ENCODE measurements at regions not wholly inside any gene's neighbourhood (a gene's known extent, or its start where the extent isn't known, plus 50 kb on each side); places are given as distances from the start of the nearest gene placed in this dataset.
"Not testable (repeated sequence)": the region's sequence is repeated elsewhere in the genome, so short reads cannot be mapped to it uniquely, and the experiment has no call there.

DNA sequence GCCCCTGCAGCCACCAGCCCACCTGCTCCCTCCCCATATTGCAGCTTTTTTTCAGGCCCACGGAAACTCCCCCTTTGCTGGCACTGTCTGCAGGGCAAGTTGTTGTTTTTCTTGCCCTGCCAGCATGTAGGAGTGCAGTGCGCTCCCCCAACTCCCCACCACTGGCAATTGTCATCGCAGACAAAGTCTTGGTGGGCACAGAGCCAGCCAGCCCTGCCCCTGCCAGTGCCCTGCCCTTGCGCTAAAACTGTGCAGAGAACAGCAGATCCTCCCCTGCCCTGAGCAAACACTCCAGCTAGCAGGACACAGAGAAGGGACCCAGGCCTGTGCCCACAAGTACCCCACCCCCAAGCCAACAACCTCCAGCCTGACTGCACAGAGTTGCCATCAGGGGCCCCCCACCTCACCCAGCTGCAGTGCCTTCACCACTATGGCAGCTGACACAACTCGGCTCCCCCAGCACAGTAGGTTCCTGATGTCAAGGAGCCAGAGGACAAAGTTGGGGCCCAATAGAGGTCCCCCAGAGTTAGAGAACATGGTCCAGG, 158.1 kb upstream of the ARHGAP42 start:
- DNase-seq (ENCODE audit: low read depth): no peak

DNA sequence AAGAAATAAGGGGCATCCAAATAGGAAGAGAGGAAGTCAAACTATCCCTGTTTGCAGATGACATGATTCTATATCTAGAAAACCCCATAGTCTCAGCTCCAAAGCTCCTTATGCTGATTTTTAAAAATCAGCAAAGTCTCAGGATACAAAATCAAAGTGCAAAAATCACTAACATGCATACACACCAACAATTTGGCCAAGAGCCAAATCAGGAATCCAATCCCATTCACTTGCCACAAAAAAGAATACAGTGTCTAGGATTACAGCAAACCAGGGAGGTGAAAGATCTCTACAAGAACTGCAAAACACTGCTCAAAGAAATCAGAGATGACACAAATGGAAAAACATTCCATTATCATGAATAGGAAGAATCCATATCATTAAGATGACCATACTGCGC, 155.8 kb upstream of the ARHGAP42 start:
- DNase-seq (ENCODE audit: low read depth): not testable (repeated sequence)

DNA sequence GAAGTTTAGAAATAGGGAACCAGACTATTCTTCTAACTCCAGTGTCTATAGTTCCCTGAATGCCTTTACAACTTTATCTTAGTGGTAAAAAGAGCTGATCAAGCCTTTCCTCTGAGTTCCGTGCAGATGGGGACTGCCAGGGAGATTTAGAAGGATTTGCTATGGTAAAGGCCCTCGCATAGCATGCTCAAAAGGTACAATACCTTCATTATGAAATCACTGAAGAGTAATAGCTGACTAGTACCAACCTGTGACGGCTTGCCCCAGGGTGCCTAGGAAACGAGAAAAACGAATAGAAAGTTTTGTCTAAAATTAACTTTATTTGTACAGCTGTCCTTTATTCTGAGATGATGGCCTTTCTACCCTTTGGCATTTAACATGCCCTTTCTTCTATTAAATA, 150.1 kb upstream of the ARHGAP42 start:
- no peak for DNase-seq (ENCODE audit: low read depth)

DNA sequence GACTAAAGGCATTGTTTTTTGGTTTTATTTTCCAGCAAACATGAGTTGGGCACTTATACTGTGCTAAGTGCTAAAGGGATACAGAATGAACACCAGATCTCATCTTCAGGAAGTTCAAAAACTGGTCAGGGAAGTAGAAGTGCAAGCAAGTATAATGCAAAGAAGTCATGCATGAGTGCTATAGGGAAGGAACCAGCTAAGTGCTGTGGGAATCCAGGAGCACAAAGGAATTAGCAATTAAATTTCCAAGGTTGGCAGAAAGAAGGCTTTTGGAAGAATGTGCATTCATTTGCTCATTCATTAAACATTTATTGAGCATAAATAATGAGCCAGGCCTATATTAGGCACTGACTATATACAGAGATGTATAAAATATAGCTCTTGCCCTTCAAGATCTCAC, 143.7 kb upstream of the ARHGAP42 start:
- DNase-seq (ENCODE audit: low read depth): no peak

DNA sequence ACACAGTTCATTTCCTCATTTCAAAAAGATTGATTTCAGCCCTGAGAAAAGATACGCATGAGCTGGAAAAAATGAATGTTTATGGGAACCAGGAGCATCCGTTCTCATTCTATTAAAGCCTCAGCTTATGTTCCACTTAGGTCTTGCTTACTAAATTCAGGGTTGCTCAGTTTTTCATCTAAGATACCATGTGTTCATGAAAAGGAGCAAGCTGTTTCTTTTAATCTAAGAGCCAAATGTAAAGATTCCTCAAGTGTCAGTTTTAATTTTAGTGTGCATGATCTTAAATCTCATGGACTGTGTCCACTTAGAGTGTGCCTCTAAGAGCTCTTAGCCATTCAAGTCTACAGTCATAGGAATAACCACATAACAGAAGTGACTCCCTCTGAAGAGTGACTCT, 141.5 kb upstream of the ARHGAP42 start:
- DNase-seq (ENCODE audit: low read depth): no peak

DNA sequence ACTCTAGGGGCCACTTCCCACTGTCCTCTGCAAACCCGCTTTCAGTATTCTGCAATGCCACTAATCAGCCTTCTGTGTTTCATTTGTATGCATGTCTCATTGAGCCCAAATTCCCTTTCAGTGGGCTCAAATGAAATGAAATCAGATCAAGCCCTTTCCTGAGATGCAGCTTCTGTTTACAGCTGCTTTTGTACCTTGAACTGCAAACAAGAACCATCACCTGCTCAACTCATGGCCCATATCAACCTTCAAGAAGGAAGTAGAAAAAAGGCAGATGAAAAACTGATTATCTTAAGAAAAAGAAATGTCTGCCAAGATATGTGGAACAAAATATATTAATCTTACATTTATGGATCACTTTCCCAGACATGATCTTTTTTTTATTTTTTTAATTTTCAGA, 141.1 kb upstream of the ARHGAP42 start:
- DNase-seq (ENCODE audit: low read depth): no peak

DNA sequence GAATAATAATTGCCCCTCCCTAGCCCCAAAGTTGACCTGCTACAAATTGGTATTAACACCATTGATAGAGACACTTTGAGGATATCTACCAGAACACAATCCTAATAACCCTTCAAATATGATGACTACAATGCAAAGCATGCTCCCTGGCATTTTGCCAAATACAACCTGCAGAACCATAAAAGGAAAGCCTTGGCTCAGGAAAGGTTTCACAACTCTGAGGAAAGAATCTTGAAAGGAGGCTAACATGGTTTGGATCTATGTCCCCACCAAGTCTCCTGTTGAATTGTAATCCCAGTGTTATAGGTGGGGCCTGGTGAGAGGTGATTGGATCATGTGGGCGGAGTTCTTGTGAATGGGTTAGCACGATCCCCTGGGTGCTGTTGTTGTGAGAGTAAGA, 140.4 kb upstream of the ARHGAP42 start:
- DNase-seq (ENCODE audit: low read depth): peak; percentile 52

DNA sequence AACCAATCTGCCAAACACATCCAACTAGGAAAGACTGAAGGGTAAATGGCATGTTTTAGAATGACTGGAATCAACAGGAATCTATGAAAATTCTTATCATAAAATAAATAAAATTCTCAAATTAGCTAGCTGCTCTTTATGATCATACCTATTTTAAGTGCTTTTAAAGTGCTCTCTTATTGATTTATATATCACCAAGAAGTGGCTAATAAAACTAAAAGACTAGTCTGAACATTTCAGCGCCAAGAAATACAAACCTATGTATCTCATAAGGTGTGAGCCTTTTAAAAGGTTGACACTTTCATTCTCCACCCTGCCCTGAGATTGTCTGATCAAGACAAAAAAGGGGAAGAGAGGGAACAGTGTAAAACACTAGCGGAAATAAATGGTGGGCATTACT, 136.8 kb upstream of the ARHGAP42 start:
- no peak for DNase-seq (ENCODE audit: low read depth)

DNA sequence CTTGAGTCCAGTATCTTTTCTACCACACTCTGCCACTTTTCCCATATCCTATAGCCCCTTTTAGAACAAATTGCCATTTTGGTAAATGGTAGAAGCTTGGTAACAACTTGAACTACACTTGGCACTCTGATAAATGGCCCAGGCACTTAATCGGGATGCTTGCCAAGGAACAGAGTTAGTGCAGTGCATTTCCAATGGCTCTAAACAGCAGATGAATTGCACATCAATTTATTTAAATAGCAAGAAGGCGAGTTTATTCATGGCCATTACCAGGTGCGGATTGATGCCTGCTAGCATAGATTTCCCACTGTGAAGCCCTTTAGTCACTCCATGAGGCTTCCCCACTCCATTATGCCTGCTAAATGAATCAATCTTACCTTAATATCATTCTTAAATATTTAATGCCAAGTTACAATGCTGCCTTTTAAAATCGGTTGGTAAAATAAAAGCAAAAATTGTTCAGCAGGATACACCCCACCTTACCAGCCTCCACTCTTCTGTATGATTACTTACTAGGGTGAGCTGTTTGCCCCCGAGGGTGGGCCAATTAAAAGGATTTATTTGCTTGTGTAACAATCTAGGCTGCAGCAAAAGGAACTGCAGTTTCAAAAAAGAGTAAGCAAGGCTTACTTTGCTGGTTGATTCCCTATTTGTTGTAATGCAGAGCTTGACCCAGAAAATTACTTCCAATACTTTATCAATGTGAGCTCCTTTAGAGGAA, 136.0 kb upstream of the ARHGAP42 start:
- DNase-seq (ENCODE audit: low read depth): no peak

DNA sequence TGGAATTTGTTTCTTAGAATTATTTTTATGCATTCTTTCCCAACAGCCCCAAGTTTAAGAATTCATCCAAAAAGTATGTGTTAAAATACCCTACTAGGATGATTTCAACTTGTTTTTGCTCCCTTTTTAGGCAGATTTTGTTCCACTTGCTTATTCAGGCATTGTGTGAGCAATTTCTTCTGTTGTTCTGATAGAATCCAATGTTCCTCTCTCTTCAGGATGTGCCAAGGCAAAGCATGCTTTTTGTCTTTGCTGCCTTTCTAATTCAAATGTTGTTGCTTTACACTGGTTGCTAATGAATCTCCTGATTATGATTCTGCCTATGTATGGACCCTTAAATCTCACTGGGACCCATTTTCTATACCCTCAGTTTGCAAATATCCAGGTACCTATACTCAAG, 131.2 kb upstream of the ARHGAP42 start:
- DNase-seq (ENCODE audit: low read depth): no peak

DNA sequence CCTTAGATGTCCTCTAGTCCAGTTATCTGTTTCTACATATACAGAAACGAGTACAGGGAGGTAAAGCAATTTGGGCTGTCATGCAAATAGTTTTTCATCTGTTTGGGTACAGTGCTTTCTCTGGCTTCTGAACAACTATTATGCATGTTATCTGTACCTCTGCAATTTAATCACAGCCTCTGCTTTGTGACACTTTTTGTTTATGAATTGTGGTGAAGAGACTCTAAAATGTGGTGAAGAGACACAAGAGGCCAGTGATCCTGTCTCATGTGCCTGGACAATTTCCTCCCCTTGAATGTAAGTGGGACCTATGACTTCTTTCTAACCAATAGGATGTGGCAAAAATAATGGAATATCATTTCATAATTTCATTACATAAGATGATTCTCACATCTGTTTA, 130.3 kb upstream of the ARHGAP42 start:
- DNase-seq (ENCODE audit: low read depth): no peak

DNA sequence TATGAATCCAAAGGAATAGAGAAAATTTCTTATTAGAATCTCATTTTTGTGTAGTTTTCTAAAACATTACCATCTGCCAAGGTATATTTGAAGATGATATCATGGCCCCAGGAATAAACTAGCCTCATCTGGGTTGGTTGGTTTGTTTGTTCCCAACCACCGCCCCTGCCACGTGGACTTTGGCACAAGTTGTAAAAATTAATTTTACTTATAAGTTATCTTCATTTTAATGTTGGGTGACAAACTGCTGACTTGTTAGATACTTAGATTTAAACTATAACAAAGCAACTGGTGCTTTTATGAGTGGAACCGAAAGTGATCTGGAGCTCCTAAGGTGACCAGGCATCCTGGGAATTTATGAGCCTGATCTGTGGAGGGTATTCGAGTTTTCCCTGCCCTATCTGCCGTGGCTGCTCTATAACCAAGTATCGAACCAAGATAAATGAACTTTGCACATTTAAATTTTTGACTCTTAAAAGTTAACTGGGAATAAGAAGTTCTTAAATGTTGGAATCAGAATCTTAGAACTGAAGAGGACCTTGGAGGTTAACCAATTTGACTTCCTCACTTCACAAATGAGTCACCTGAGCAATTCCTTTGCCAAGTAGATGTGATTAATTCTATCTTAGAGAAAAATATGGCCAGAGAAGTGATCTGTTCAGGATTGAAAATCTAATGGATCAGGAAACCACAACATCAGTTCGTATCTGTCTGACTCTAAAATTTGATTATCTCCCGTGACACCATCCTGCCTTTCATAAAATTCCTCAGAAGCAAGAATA, 129.1 kb upstream of the ARHGAP42 start:
- DNase-seq (ENCODE audit: low read depth): peak; percentile 41

DNA sequence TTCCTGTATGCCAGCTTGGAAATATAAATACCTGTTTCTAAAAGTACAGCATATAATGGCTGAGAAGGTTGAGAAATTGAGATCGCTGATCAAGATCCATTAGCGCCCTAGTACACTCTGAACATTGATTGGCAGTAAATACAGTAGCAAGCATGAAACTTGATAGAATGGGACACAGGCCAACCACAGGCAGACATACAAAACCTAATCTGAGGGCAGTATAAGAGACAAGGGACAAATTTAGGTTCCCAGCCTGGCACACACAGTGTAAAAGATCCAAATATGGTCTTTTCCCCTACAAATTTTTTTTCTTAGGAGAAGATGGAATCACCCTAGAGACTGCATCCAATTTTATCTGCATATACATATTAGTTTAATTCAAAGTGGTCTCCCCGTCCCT, 126.5 kb upstream of the ARHGAP42 start:
- no peak for DNase-seq (ENCODE audit: low read depth)

DNA sequence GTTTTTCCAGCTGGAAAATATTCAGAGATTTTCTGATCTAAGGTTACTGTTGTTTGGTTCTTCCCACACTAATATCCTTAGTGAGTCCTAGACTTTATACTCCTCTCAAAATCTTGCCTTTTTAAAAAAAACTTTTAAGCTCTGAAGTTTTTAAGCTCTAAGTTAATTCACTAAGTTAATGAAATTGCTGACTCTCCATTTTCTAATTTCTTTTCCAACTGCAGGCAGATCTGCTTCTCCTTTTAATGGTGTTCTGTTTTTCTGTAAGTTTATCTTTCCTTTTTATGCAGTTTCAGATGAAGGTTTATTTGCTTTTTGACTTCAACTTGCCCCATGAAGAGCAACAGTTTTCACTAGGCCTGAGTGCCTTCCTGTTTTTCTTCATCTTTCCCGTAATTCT, 125.8 kb upstream of the ARHGAP42 start:
- DNase-seq (ENCODE audit: low read depth): no peak

DNA sequence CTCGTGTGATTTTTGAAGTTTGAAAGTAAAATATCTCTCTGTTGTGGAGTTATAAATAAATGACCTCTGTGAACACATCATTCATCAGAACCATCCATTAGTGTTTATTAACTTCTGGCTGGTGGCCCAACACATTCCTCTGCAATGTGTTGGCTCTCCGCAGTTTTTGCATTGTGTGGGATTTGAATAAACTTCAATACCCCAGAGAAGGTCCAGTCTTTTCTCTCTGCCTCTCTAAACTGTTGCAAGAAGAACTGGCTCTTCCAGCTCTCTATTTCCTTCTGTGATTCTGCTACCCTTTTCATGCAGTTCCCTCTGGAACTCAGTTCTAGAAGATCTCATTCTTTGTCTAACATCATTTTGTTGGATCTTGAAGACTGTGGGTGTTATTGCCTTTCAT, 125.0 kb upstream of the ARHGAP42 start:
- DNase-seq (ENCODE audit: low read depth): peak; percentile 73

DNA sequence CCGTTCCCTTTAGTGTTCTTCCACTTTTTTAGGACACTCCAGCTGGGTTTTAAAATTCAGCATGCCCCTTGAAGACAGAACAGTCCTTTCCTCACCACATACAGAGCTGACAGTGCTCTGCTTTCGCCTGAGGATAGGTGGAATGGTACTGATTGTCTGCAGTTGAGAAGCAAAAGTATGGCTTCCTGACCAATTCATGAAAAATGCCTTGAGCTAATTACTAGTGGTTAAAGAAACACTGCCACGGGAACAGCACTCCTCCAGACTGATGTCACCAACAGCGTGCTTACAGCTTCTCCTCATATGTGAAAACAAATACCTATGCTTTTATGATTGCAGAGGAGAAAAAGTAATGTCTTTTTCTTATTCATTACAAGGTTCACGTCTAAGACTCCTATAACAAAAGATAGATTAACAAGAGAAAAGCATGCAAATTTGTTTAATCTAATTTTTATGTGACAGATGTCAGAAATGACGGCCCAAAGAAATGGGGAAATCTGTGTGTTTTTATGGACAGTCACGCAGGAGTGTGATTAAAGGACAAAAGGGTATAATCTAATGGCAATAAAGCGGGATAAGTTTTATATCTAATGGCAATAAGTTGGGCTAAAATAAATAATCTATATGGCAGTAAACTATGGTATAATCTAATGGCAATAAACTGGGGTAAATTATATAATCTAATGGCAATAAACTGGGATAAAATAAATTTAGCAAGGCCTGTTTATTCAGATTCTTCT, 123.4 kb upstream of the ARHGAP42 start:
- no peak for DNase-seq (ENCODE audit: low read depth)

DNA sequence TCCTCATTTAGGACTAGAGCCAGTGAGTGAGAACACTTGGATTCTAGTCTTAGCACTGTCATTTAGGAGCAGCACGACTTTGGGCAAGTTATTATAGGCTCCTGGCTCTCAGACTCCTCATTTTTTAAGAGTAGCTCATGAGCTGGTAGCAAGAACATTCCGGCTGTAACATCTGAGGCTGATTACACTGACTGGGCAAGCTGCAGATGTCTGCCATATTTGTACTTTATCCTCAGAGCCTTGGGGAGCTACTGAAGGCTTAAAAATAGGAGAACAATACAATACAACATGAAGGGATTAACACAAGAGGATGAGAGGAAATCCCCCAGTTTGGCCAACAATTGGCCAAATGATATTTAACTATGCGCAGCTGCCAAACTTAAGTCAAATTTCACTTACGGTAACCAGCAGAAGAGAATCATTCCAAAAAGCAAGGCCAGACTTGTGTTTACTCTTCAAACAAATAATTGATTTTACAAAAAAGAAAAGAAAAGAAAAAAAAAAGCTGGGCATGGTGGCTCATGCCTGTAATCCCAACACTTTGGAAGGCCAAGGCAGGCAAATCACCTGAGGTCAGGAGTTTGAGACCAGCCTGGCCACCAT, 113.1 kb upstream of the ARHGAP42 start:
- no peak for DNase-seq (ENCODE audit: low read depth)

DNA sequence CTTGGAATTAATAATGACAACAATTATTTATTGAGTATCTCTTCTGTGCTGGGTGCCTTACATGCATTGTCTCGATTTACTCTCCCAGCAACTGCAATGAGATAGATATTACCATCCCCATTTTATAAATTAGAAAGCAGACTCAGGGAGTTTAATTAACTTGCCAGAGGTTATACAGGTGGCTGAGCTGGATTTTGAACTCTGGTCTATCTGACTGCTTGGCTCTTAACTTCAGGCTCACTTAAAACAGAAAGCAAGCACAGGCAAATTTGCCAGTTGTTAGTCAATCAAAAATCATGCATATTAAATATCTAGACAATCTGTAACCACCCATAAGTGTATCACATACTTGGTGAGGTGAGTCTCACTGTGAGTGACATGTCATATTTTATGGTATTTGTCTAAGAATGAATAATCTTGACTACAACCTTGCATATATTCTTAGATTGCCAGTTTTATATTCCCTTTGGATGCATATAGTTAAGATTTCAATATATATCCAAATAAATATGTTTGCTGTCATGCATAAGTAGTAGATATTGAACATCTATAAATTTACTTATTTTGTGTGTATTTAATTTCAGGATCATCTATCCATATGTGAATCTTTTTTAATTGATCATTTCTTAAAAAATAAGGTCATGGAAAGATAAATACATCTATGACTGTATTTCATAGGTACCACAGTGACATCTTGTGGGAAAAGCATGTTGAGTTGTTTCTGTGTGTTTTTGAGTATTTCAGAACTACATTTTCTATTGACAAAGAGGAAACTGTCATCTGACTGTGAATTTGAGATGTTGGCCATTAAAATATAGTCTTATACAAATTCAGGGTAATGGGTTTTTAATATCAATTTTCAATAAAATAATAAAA, 112.0 kb upstream of the ARHGAP42 start:
- peak; percentile 24 for DNase-seq (ENCODE audit: low read depth)

DNA sequence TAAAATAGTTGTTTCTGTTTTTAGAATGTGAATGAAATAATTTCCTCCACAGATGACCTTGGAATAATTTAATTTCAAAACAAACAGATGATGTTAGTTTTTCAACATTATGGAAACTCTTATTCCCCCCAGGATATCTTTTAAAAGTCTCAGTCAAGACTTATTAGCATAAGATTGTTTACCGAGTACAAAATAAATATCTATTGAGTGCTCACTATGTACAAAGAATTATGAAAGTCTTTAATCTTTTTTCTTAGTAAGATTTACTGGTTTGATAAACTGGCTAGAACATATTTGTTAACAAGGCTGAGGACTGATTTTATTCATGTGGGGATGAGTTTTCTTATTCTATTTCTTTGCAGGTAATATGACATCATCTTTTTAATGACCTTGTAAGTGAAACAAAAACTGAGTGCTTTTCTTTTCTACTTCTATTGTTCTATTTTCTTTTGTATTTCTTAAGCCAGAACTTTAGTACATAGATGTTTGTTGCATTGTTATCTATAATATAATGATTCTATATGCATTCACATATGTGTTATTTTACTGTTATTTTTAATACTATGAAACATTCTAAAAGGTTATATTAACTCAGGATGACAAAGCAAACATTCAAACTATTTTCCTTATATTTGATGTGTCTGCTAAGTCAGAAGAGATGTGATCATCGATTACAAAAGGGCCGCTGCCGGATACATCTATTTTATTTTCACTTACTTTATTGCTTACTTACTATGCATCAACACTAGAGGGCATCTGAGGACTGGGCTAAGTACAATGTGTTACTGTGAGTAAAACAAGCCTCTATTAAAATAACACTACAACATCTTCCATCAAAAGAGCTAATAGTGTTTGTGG, 111.0 kb upstream of the ARHGAP42 start:
- DNase-seq (ENCODE audit: low read depth): peak; percentile 46

DNA sequence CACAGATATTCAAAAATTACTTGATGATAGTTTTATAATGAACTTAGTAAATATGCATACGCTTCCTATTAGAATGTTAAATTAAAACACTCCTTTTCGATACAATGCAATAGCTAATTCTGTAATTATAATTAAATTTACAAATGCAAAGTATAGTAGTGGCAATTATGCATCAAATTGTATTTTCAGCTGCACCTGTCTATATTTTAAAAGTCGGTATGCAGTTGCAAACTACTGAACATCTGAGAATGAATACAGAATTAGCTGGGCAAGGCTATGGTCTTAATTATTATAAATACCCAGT, 110.4 kb upstream of the ARHGAP42 start:
- DNase-seq (ENCODE audit: low read depth): no peak

Data from HT1080 (cell line).